Hematopoietic multipotent progenitor cell treated with erythropoietin and hydrocortisone succinate and interleukin-3 and kit ligand, for 15 days (in vitro differentiated cells): ENCODE measurements at regions not wholly inside any gene's neighbourhood (a gene's known extent, or its start where the extent isn't known, plus 50 kb on each side); places are given as distances from the start of the nearest gene placed in this dataset.

Experiments
- DNase-seq: peaks from one replicate; pipeline ENCODE4 v3.0.0-alpha.2; 2015; ENCODE audit warnings: low spot score

DNA sequence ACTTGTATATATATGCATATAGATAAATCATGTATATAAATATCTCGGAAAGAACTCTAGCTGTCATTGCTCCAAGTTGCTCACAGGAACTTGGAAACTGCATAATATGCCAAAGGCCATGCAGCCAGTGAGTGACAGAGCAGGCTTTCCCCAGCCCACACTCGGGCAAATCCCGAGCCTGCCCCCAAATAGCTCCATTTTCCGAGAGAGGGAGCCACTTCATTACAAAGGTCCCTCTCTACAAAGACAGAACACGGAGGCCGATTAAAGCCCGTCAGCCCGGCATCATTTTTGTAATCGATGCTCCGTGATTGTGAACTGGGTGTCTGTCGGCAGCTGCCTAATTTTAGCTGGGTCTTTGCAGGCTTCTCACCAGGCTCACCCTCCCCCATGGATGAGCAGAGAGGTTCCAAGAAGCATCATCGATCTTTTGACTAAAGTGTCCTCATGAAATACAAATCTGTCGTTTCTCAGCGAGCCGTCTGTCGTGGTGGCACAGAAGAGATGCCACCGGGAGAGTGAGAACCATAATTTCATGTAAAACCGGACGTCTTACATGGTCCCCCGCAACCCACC, 663.9 kb downstream of the PTPRU start:
- no peak for DNase-seq

GRCh38 chr1:29896791-29897714, 660.7 kb downstream of the PTPRU start:
- no peak for DNase-seq

- DNase-seq = no peak
Measured at GRCh38 chr1:29896300-29896699, 660.0 kb downstream of the PTPRU start.

DNA sequence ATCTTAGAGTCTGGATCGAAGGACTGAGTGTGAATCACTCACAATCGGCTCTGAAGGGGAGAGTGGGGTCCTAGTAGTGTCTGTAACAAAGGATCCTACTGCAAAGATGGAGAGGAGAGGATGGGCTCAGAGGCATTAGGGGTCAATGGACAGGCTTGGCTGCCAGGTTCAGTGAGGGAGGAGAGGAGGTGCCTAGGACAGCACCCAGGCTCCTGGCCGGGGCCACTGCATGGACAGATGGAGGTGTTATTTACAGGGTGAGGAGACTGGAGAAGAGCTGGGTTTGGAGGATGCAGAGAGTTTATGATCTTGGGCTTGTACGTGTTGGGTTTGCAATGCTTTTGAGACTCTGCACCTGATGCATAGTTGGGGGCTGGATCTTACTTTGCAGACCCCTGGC, 658.9 kb downstream of the PTPRU start:
- no peak for DNase-seq

- no peak for DNase-seq
Measured at GRCh38 chr1:29894311-29894710, 658.0 kb downstream of the PTPRU start.

DNA sequence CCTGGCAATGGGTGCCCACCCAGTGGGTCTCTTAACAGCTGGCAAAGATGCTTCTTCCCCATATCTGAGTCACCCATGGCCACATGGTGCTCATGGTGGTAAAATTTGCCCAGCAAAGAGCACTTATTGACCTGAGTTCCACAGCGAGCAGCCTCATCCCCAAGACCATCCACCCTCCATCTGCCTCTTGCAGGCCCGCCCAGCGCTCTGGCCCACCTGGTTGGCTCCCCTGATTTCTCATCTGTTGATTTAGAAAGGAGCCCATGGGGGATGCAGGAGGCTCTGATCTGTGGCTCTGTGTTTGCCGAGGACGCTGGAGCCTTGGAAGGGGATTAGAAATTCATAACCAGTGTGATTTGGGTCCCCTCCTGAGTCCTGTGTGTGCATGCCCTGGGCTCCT, 657.5 kb downstream of the PTPRU start:
- no peak for DNase-seq

DNA sequence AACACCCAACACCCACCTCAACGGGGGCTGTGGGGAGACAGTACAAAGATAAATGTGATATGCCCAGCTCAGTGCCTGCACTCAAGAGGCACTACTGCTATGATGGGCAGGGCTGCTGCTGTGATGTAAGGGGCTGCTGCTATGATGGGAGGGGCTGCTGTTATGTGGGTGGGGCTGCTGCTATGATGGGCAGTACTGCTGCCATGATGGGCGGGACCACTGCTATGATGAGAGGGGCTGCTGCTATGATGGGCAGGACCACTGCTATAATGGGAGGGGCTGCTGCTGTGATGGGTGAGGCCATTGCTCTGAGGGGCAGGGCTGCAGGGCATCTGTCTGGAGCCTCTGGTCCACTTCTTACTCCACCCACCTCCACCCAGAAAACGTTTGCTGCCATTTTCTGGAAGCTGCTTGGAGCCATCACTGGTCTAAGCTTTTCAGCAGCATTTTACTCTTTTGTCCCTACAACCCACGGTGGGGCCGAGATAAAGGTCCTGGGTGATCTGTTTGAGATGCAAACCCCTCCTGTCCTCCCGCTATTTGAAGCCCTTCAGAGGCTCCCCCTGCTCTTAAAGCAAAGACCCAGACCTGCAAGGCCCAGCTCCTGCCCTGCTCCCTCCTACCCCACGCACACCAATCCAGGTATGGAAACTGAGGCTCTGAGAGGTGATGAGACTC, 656.9 kb downstream of the PTPRU start:
- no peak for DNase-seq

DNA sequence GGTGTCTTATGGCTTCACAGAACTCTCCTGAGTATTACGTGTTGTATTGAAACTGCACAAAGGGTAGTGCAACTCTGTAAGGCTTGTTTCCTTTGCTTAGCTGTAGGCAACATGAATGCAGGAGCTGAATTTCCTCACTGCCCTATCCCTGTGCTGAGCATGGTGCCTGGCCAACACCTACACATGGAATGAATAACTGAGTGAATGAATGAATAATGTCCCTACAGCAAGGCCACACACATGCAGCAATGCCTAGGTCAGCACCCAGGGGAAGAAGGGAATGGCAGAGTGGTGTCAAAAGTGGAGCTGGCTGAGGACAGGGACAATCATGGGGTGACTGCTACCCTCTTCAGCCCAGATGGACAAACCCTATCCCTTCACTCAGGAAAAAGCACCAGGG, 655.9 kb downstream of the PTPRU start:
- DNase-seq = no peak

DNA sequence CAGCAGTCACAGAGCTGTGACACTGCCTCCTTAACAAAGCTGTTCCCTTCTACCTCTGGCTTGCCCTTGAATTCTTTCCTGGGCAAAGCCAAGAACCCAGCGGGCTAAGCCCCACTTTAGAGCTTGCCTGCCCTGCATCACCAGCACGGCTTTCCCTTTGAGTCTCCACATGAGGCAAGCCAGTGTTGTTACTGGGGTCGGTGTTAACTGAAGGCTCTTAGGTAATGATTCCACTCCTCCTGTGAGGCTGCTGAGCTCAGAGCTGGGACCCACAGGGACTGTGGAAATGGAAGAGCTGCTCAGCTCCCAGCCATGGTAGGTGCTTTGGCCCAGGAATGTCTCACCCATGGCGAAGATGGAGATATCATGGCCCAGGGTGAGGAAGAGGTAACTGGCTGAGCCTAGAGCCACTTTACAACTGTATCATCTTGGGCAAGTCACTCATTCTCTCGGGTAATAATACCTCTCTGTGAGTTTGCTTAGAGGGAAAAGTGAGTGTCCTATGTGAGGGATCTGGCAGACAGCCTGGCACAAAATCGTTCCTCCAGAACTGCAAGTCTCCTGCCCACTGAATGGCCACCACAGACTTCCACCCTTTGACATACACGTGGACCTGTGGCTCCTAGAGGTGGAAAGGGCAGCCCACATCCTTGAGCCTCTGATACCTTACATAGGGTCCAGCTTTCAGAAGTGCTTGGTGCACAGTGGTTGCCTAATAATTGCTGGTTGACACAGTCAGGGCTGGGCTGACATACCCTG, 654.1 kb downstream of the PTPRU start:
- DNase-seq = no peak

- no peak for DNase-seq
Measured at GRCh38 chr1:29889776-29890175, 653.5 kb downstream of the PTPRU start.

GRCh38 chr1:29884740-29885139, 648.4 kb downstream of the PTPRU start:
- DNase-seq = no peak

- DNase-seq = no peak
Measured at GRCh38 chr1:29883986-29884385, 647.7 kb downstream of the PTPRU start.

- no peak for DNase-seq
Measured at GRCh38 chr1:29883411-29883832, 647.1 kb downstream of the PTPRU start.

DNA sequence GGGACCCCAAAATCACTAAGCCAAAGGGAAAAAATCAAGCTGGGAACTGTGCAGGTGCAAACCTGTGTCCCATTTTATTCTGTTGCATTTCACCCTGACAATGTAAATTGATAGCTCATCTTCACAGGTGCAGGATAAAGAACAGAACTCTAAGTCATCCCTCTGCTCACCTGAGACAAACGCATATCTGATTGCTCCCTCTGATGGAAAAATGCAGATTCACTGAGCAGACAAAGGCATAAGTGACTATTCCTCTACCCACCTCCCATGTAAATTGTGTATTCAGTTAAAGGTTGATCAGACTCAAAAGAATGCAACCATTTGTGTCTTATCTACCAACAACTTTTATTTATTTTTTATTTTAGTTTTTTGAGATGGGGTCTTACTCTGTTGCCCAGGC, 644.2 kb downstream of the PTPRU start:
- no peak for DNase-seq

- no peak for DNase-seq
Measured at GRCh38 chr1:29879217-29879616, 642.9 kb downstream of the PTPRU start.

GRCh38 chr1:29878501-29878900, 642.2 kb downstream of the PTPRU start:
- DNase-seq = no peak

GRCh38 chr1:29876902-29877301, 640.6 kb downstream of the PTPRU start:
- no peak for DNase-seq

DNA sequence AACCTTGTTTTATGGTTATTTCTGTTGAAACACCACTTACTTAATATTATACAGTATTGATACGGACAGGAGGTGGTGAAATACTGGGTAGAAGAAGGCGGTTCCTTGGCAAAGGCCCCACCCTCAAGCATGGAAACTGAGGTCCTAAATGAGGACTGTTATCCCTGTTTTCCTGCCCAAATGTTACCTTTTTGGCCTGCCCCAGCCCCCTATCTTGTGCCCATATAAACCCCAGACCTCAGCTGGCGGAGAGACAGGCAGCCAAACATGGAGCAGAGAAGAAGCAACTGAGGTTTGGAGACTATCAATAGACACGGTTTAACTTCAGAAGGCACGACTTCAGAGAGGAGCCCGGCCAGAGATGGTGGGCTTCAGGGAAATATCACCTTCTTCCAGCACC, 640.1 kb downstream of the PTPRU start:
- no peak for DNase-seq

DNA sequence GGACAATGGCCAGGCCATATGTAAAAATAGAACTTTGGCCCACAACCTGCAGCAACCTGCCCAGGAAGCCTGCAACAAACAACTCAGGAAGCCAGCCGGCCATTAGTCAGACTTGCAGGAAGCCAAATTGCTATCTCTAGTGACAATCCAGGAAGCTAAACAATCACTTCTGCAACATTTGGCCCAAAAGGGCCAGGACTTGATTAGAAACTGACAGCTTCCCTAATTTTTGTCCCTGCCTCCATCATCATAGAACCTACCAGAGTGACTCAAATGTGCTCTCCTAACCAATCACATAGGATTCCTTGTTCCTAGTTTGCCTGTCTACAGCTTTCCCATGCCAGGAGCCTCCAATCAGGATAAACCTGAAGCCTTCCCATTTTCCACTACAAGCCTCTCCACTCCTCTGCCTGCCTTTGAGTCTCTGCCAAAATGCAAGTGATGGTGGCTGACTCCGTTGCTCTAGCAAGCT, 639.3 kb downstream of the PTPRU start:
- no peak for DNase-seq

DNA sequence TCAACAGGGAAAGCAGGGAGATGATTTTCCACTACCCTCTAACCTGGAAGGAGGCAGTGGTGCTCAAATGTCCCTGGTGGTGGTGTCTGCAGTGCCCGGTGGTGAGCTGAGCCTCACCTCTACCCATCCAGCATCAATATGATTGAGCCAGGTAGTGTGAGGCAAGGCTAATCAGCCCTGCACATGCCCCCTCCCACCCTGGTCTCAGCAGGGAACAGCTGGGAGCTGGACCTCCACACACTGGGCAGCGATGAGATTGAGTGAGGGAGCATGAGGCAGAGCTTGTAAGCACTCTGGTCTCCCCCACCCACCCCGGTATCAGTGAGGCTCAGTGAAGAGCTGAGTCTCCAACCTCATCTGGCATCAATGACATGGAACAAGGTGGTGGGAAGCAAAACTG, 634.3 kb downstream of the PTPRU start:
- no peak for DNase-seq

GRCh38 chr1:29869802-29870201, 633.5 kb downstream of the PTPRU start:
- DNase-seq = no peak

DNA sequence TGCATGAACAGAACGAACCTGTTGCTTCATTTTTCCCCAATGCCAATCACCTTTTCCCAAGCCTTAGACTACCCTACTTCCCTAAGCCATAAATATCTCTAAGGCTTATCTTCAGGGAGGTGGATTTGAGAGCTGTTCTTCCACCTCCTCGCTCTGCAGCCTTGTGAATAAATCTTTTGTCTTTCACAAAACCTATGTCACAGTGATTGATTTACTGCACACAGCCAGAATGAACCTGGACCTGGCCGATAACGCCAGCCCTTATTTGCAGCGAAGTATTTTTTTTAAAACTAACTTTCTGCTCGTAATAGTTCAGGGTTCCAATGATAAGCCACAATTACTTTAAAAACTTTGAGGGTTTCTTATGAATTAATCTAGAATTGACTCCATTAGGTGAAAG, 632.6 kb downstream of the PTPRU start:
- DNase-seq = no peak
